Erythroblast (primary cell): ENCODE measurements at regions not wholly inside any gene's neighbourhood (a gene's known extent, or its start where the extent isn't known, plus 50 kb on each side); places are given as distances from the start of the nearest gene placed in this dataset.

Experiments
- DNase-seq, 2 experiments: peaks; one replicate each; lab custom pipeline; 2025; lab: John Stamatoyannopoulos, UW
- GATA1 ChIP-seq: IDR thresholded peaks from 2 replicates; pipeline ENCODE4 v1.6.1; 2011; ENCODE audit warnings: low read depth, mild to moderate bottlenecking, control low read depth, low read length, moderate library complexity
- POLR2A ChIP-seq: IDR thresholded peaks from 2 replicates; pipeline ENCODE4 v1.6.1; 2011; ENCODE audit warnings: mild to moderate bottlenecking, low read length

GRCh38 chr6:91879386-91879995 is 1292.6 kb upstream of the MAP3K7 start:
- no peak for TF ChIP-seq POLR2A
- no peak for TF ChIP-seq GATA1
- DNase-seq = no peak

GRCh38 chr6:91877994-91878393 is 1291.1 kb upstream of the MAP3K7 start:
- TF ChIP-seq GATA1 (no peak), POLR2A (no peak)
- DNase-seq = no peak

- no peak for DNase-seq
- TF ChIP-seq POLR2A (no peak), GATA1 (no peak)
Observed at GRCh38 chr6:91874971-91875370, 1288.1 kb upstream of the MAP3K7 start.

- no peak for TF ChIP-seq POLR2A
- TF ChIP-seq GATA1 = no peak
- DNase-seq = no peak
Observed at GRCh38 chr6:91868539-91869202, 1281.8 kb upstream of the MAP3K7 start.

GRCh38 chr6:91865889-91866288 is 1279.0 kb upstream of the MAP3K7 start:
- no peak for DNase-seq
- no peak for TF ChIP-seq GATA1
- TF ChIP-seq POLR2A = no peak

GRCh38 chr6:91864911-91865310 is 1278.0 kb upstream of the MAP3K7 start:
- TF ChIP-seq POLR2A = no peak
- TF ChIP-seq GATA1 = no peak
- DNase-seq = no peak

- TF ChIP-seq GATA1 = no peak
- TF ChIP-seq POLR2A = no peak
- no peak for DNase-seq
Observed at GRCh38 chr6:91860541-91861335, 1273.9 kb upstream of the MAP3K7 start.

- no peak for DNase-seq
- no peak for TF ChIP-seq POLR2A
- TF ChIP-seq GATA1 = no peak
Observed at GRCh38 chr6:91852252-91852651, 1265.4 kb upstream of the MAP3K7 start.

- no peak for DNase-seq
- TF ChIP-seq GATA1 (no peak), POLR2A (no peak)
Observed at GRCh38 chr6:91834813-91835212, 1247.9 kb upstream of the MAP3K7 start.

- no peak for DNase-seq
- no peak for TF ChIP-seq GATA1
- no peak for TF ChIP-seq POLR2A
Observed at GRCh38 chr6:91827151-91827550, 1240.3 kb upstream of the MAP3K7 start.

- TF ChIP-seq GATA1 (no peak), POLR2A (no peak)
- no peak for DNase-seq
Observed at GRCh38 chr6:91826128-91826527, 1239.3 kb upstream of the MAP3K7 start.

- TF ChIP-seq GATA1 (no peak), POLR2A (no peak)
- no peak for DNase-seq
Observed at GRCh38 chr6:91824331-91824730, 1237.5 kb upstream of the MAP3K7 start.

GRCh38 chr6:91822581-91822980 is 1235.7 kb upstream of the MAP3K7 start:
- no peak for DNase-seq
- TF ChIP-seq POLR2A = no peak
- no peak for TF ChIP-seq GATA1

- TF ChIP-seq GATA1 = no peak
- TF ChIP-seq POLR2A = no peak
- no peak for DNase-seq
Observed at GRCh38 chr6:91816335-91816734, 1229.5 kb upstream of the MAP3K7 start.
